EH (cell line): ENCODE measurements at regions not wholly inside any gene's neighbourhood (a gene's known extent, or its start where the extent isn't known, plus 50 kb on each side); places are given as distances from the start of the nearest gene placed in this dataset.

Experiments
- DNase-seq: peaks from one replicate; pipeline ENCODE4 v3.0.0-alpha.2; 2015; ENCODE audit warnings: low read depth

- no peak for DNase-seq
Measured at GRCh38 chrX:98605941-98606340, 1722.2 kb downstream of the RPA4 start.

- no peak for DNase-seq
Measured at GRCh38 chrX:98607739-98608138, 1724.0 kb downstream of the RPA4 start.

- DNase-seq: no peak
Measured at GRCh38 chrX:98627645-98628044, 1743.9 kb downstream of the RPA4 start.

- no peak for DNase-seq
Measured at GRCh38 chrX:98637451-98637850, 1753.7 kb downstream of the RPA4 start.

GRCh38 chrX:98646351-98646750, 1762.6 kb downstream of the RPA4 start:
- no peak for DNase-seq

GRCh38 chrX:98654565-98654964, 1755.5 kb downstream of the PCDH19 start:
- DNase-seq: no peak
